Calu3 (cell line): ENCODE measurements at regions not wholly inside any gene's neighbourhood (a gene's known extent, or its start where the extent isn't known, plus 50 kb on each side); places are given as distances from the start of the nearest gene placed in this dataset.

Experiments used
- BruUV-seq: library from RNA; stranded (reverse); fragments of 400-500 nt; replicated peaks from 2 replicates; lab custom pipeline; 2021; lab: Mats Ljungman, UMichigan
- CTCF ChIA-PET: fragments of 300-600 bp; sonication (Branson Sonifier 250); formaldehyde crosslinking; loops from one replicate; lab custom pipeline; 2022; ENCODE audit warnings: antibody characterized with exemption; lab: Charles Lee
- DNase-seq: peaks from one replicate; pipeline ENCODE4 v3.0.0; 2022
- H3K27ac Mint-ChIP-seq: one replicate; pipeline ENCODE4 v1.8.0; 2022; ENCODE audit warnings: mixed read lengths; ENCODE audit not compliant: unreplicated experiment
- H3K27me3 Mint-ChIP-seq: one replicate; pipeline ENCODE4 v1.8.0; 2022; ENCODE audit warnings: mixed read lengths; ENCODE audit not compliant: unreplicated experiment
- H3K36me3 Mint-ChIP-seq: one replicate; pipeline ENCODE4 v1.8.0; 2022; ENCODE audit warnings: mild to moderate bottlenecking, moderate library complexity, mixed read lengths; ENCODE audit not compliant: insufficient read depth, unreplicated experiment
- H3K4me1 Mint-ChIP-seq: one replicate; pipeline ENCODE4 v1.8.0; 2022; ENCODE audit warnings: mild to moderate bottlenecking, low read depth, mixed read lengths; ENCODE audit not compliant: unreplicated experiment
- H3K4me3 Mint-ChIP-seq: one replicate; pipeline ENCODE4 v1.8.0; 2022; ENCODE audit warnings: mild to moderate bottlenecking, low read depth, moderate library complexity, mixed read lengths; ENCODE audit not compliant: unreplicated experiment
- H3K9me3 Mint-ChIP-seq: one replicate; pipeline ENCODE4 v1.8.0; 2022; ENCODE audit warnings: low read depth, mixed read lengths; ENCODE audit not compliant: unreplicated experiment
- CTCF ChIP-seq: fragments of 200-600 bp; IDR thresholded peaks from one replicate; pipeline ENCODE4 v1.8.0; 2022; ENCODE audit warnings: antibody characterized with exemption; ENCODE audit not compliant: unreplicated experiment
- intact Hi-C: fragments of 100-400 bp; cut with micrococcal nuclease; formaldehyde crosslinking; loops from one replicate; pipeline ENCODE4 v1.10.0; 2022; ENCODE audit not compliant: unreplicated experiment

DNA sequence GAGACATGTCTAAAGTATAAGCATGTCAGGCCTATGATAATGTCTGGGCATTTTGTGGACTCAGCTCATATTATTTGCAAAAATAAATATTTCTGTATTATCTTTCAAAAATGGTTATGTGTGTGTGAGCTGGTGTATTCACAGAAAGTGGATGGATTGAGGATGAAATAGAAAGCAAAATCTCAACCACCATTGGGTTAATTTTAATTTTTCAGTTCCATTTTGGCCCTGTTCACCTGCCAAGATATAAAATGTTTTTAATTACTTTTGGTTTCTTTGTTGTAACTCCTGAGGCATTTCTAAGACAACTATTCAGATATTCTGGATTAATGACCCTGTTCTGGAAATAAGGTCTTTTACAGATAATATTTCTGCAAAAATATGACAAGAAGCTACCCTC is 232.7 kb upstream of the PPFIA2 start:
- intact Hi-C loops: loop anchor here (1.0 kb wide), 1 partner anchor 348 kb away; no protein-coding TSS in a partner anchor
- CTCF ChIA-PET: interaction anchor here (1.1 to 1.3 kb wide), 2 partner anchors 348 to 366 kb away, joined by 3 read pairs; partner anchors contain the start of genes CCDC59 and METTL25
- no TSS peak for BruUV-seq

GRCh38 chr12:81988362-81988761 is 229.2 kb upstream of the PPFIA2 start:
- no peaks in the 10 kb centered on the region for H3K9me3 Mint-ChIP-seq
- TF ChIP-seq CTCF: no peak
- no peaks in the 10 kb centered on the region for H3K27me3 Mint-ChIP-seq
- H3K4me1 Mint-ChIP-seq: peaks cover 9% of the 10 kb centered on the region
- intact Hi-C loops: no loop called here
- CTCF ChIA-PET: no interaction called here
- no peak for DNase-seq
- no TSS peak for BruUV-seq
- no peak overlapping the region for H3K27ac Mint-ChIP-seq
- no peak overlapping the region for H3K4me3 Mint-ChIP-seq
- no peaks in the 10 kb centered on the region for H3K36me3 Mint-ChIP-seq

More for the DNA sequence above, 232.7 kb upstream of the PPFIA2 start:
- Mint-ChIP-seq H3K4me3 (no peak overlapping the region), H3K36me3 (no peaks in the 10 kb centered on the region), H3K27me3 (no peaks in the 10 kb centered on the region), H3K9me3 (no peaks in the 10 kb centered on the region), H3K27ac (no peak overlapping the region), H3K4me1 (peaks cover 9% of the 10 kb centered on the region)
- DNase-seq: no peak
- no peak for TF ChIP-seq CTCF

DNA sequence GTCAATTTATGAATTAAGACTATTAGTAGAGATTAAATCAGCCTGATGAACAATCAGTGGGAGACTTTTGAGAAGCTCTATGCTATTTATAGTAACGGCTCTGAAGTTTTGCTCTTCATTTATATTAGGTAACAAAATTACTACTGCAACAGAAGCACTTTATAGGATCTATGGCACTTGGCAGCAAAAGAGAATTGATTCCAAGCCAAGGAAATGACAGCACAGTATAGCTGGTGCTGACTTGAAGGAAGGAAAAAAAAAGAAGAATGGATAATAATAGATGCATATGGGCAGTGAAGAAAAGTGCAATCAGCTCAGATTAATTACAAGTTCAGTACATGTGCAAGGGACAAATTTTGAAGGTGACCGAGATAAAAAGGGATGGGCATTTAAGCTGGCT is 228.2 kb upstream of the PPFIA2 start:
- Mint-ChIP-seq H3K4me1 (peaks cover 2% of the 10 kb centered on the region), H3K9me3 (peaks cover 2% of the 10 kb centered on the region), H3K27me3 (no peaks in the 10 kb centered on the region), H3K4me3 (no peak overlapping the region), H3K27ac (no peak overlapping the region), H3K36me3 (no peaks in the 10 kb centered on the region)
- intact Hi-C loops: no loop called here
- TF ChIP-seq CTCF: no peak
- no peak for DNase-seq
- no TSS peak for BruUV-seq
- CTCF ChIA-PET: no interaction called here

GRCh38 chr12:81976661-81977060 is 217.5 kb upstream of the PPFIA2 start:
- Mint-ChIP-seq H3K27ac (no peak overlapping the region), H3K27me3 (no peaks in the 10 kb centered on the region), H3K4me1 (no peaks in the 10 kb centered on the region), H3K36me3 (no peaks in the 10 kb centered on the region), H3K9me3 (peaks cover 2% of the 10 kb centered on the region), H3K4me3 (no peak overlapping the region)
- no peak for DNase-seq
- intact Hi-C loops: no loop called here
- CTCF ChIA-PET: no interaction called here
- no TSS peak for BruUV-seq
- no peak for TF ChIP-seq CTCF
